AG10803 (cell line): ENCODE measurements at regions not wholly inside any gene's neighbourhood (a gene's known extent, or its start where the extent isn't known, plus 50 kb on each side); places are given as distances from the start of the nearest gene placed in this dataset.

ENCODE experiments used
- DNase-seq: peaks from one replicate; pipeline ENCODE4 v3.0.0; 2010; ENCODE audit warnings: low read depth
- H3K4me3 ChIP-seq: 2 replicates; pipeline ENCODE4 v1.5.1; 2011; ENCODE audit warnings: mild to moderate bottlenecking, low read length, control low read depth
- CTCF ChIP-seq: conservative IDR thresholded peaks from 2 replicates; pipeline ENCODE4 v1.5.1; 2011; ENCODE audit warnings: mild to moderate bottlenecking, low read length, control low read depth, inconsistent platforms

GRCh38 chr4:161061046-161061445, 1102.8 kb downstream of the FSTL5 start:
- no peak overlapping the region for H3K4me3 ChIP-seq
- no peak for DNase-seq
- TF ChIP-seq CTCF, result no peak
